ENCODE measurements at regions not wholly inside any gene's neighbourhood (a gene's known extent, or its start where the extent isn't known, plus 50 kb on each side); places are given as distances from the start of the nearest gene placed in this dataset.

- H3K27ac Mint-ChIP-seq: no peak overlapping the region
- intact Hi-C loops (cut with micrococcal nuclease): no loop called here
- TF ChIP-seq CTCF (IDR thresholded peaks at IDR 0.05): no peak
- no peak overlapping the region for H2AFZ ChIP-seq (ENCODE audit: insufficient read depth, low read depth, low read length, poor library complexity, severe bottlenecking)
- no peaks in the 10 kb centered on the region for H3K36me3 Mint-ChIP-seq
- H3K9me3 ChIP-seq (replicated peaks in 1 of 2; ENCODE audit: control insufficient read depth in 1 of 2, insufficient read depth in 1 of 2, low read length in 2 of 2): peaks cover 10 to 13% of the 10 kb centered on the region in 2 donors
- H3K4me1 ChIP-seq (ENCODE audit: control insufficient read depth in 1 of 2, insufficient read depth in 2 of 2, low read length in 2 of 2): peaks cover under 1% of the 10 kb centered on the region in 2 donors
- H3K36me3 ChIP-seq (replicated peaks in 1 of 2; ENCODE audit: control insufficient read depth in 1 of 2, insufficient read depth in 2 of 2, low read length in 2 of 2): no peaks in the 10 kb centered on the region
- WGBS (ENCODE audit: insufficient coverage): no CpG with 5 or more reads among the region's 6 CpGs
- no peak overlapping the region for H3K27ac ChIP-seq (ENCODE audit: low read depth in 1 of 2, low read length in 2 of 2)
- DNase-seq: no peak
- H3K4me3 Mint-ChIP-seq: no peak overlapping the region
- no peaks in the 10 kb centered on the region for H4K20me1 ChIP-seq (ENCODE audit: insufficient read depth, low read length)
- no peak overlapping the region for H3K4me3 ChIP-seq (replicated peaks in 1 of 3; ENCODE audit: low read depth in 2 of 3, low read length in 3 of 3)
- H3K4me1 Mint-ChIP-seq: peaks cover 15% of the 10 kb centered on the region
- H3K79me2 ChIP-seq (ENCODE audit: insufficient read depth, low read length): no peaks in the 10 kb centered on the region
- H3K27me3 ChIP-seq (ENCODE audit: control insufficient read depth in 2 of 2, insufficient read depth in 2 of 2, low read length in 2 of 2): no peaks in the 10 kb centered on the region
- no peak overlapping the region for H3K9ac ChIP-seq (ENCODE audit: insufficient read depth, low read length, poor library complexity, severe bottlenecking)
- H3K4me2 ChIP-seq (replicated peaks; ENCODE audit: extremely low read depth, low read length, poor library complexity, severe bottlenecking): no peak overlapping the region
- peaks cover 2 to 18% (median 14%) of the 10 kb centered on the region in 7 donors for H3K9me3 Mint-ChIP-seq
- H3K27me3 Mint-ChIP-seq (ENCODE audit: low read depth in 3 of 3): peaks cover 0 to 3% (median 1%) of the 10 kb centered on the region in 3 donors
Measured at GRCh38 chr1:212536586-212536985, 72.0 kb upstream of the ATF3 start.

GRCh38 chr1:212537610-212538009, 71.0 kb upstream of the ATF3 start:
- Mint-ChIP-seq H3K9me3 (peaks cover 2 to 18% (median 14%) of the 10 kb centered on the region in 7 donors), H3K4me1 (peaks cover 17% of the 10 kb centered on the region), H3K4me3 (no peak overlapping the region), H3K36me3 (no peaks in the 10 kb centered on the region), H3K27me3 (ENCODE audit: low read depth in 3 of 3) (peaks cover 0 to 3% (median 1%) of the 10 kb centered on the region in 3 donors), H3K27ac (no peak overlapping the region)
- peaks cover 10 to 13% of the 10 kb centered on the region in 2 donors for H3K9me3 ChIP-seq (replicated peaks in 1 of 2; ENCODE audit: control insufficient read depth in 1 of 2, insufficient read depth in 1 of 2, low read length in 2 of 2)
- H3K27me3 ChIP-seq (ENCODE audit: control insufficient read depth in 2 of 2, insufficient read depth in 2 of 2, low read length in 2 of 2): no peaks in the 10 kb centered on the region
- WGBS (ENCODE audit: insufficient coverage): no CpG with 5 or more reads among the region's 1 CpG
- DNase-seq: no peak
- no peak for TF ChIP-seq CTCF (IDR thresholded peaks at IDR 0.05)
- no peak overlapping the region for H3K4me2 ChIP-seq (replicated peaks; ENCODE audit: extremely low read depth, low read length, poor library complexity, severe bottlenecking)
- no peaks in the 10 kb centered on the region for H3K36me3 ChIP-seq (replicated peaks in 1 of 2; ENCODE audit: control insufficient read depth in 1 of 2, insufficient read depth in 2 of 2, low read length in 2 of 2)
- H3K4me1 ChIP-seq (ENCODE audit: control insufficient read depth in 1 of 2, insufficient read depth in 2 of 2, low read length in 2 of 2): peaks cover 10 to 11% of the 10 kb centered on the region in 2 donors
- H2AFZ ChIP-seq (ENCODE audit: insufficient read depth, low read depth, low read length, poor library complexity, severe bottlenecking): no peak overlapping the region
- intact Hi-C loops (cut with micrococcal nuclease): no loop called here
- no peak overlapping the region for H3K9ac ChIP-seq (ENCODE audit: insufficient read depth, low read length, poor library complexity, severe bottlenecking)
- no peaks in the 10 kb centered on the region for H4K20me1 ChIP-seq (ENCODE audit: insufficient read depth, low read length)
- H3K79me2 ChIP-seq (ENCODE audit: insufficient read depth, low read length): no peaks in the 10 kb centered on the region
- H3K27ac ChIP-seq (ENCODE audit: low read depth in 1 of 2, low read length in 2 of 2): no peak overlapping the region
- H3K4me3 ChIP-seq (replicated peaks in 1 of 3; ENCODE audit: low read depth in 2 of 3, low read length in 3 of 3): no peak overlapping the region

Measured in CD14-positive monocyte (primary cell).